Thoracic aorta (tissue), 2 donors: ENCODE measurements at regions not wholly inside any gene's neighbourhood (a gene's known extent, or its start where the extent isn't known, plus 50 kb on each side); places are given as distances from the start of the nearest gene placed in this dataset.

Source experiments
- ATAC-seq: fragments of 150-250 bp; one replicate; pipeline ENCODE4 v1.8.0; 2017; ENCODE audit warnings: low read depth; ENCODE audit not compliant: insufficient number of reproducible peaks, low FRiP score
- DNase-seq: peaks from one replicate; pipeline ENCODE4 v3.0.0-alpha.2; 2020; ENCODE audit warnings: low spot score
- H3K27ac ChIP-seq, 2 donors: fragments of 200-600 bp; sonication (generic); 1 replicate in 1 of 2; 2 replicates in 1 of 2; pipeline ENCODE4 v1.5.1; 2016; ENCODE audit warnings: mild to moderate bottlenecking in 2 of 2, moderate library complexity in 2 of 2
- H3K27me3 ChIP-seq: fragments of 200-600 bp; sonication (generic); replicated peaks from 2 replicates; pipeline ENCODE4 v1.6.0; 2016; ENCODE audit warnings: mild to moderate bottlenecking; ENCODE audit not compliant: insufficient read depth
- H3K36me3 ChIP-seq: fragments of 200-600 bp; sonication (generic); one replicate; pipeline ENCODE4 v1.5.1; 2016
- H3K4me1 ChIP-seq, 2 donors: fragments of 200-600 bp; sonication (generic); 1 replicate in 1 of 2; 2 replicates in 1 of 2; pipeline versions ENCODE4 v1.5.1 to v1.6.0; 2016; ENCODE audit warnings: low read depth in 2 of 2, mild to moderate bottlenecking in 1 of 2; ENCODE audit not compliant: control insufficient read depth in 1 of 2
- H3K4me3 ChIP-seq: fragments of 200-600 bp; sonication (generic); 2 replicates; pipeline ENCODE4 v1.5.1; 2016; ENCODE audit warnings: mild to moderate bottlenecking
- H3K9me3 ChIP-seq: fragments of 200-600 bp; sonication (generic); 2 replicates; pipeline ENCODE4 v1.5.1; 2016
- CTCF ChIP-seq: fragments of 200-600 bp; sonication (generic); IDR thresholded peaks from one replicate; pipeline ENCODE4 v1.5.1; 2019; ENCODE audit warnings: antibody characterized with exemption

GRCh38 chr1:78281580-78281979 is 209.2 kb upstream of the PTGFR start:
- H3K27ac ChIP-seq = no peak overlapping the region
- no peak for DNase-seq
- no peaks in the 10 kb centered on the region for H3K9me3 ChIP-seq
- no peaks in the 10 kb centered on the region for H3K36me3 ChIP-seq
- H3K4me3 ChIP-seq = no peak overlapping the region
- no peak for TF ChIP-seq CTCF
- H3K27me3 ChIP-seq = no peaks in the 10 kb centered on the region
- H3K4me1 ChIP-seq = no peaks in the 10 kb centered on the region
- no peak for ATAC-seq

- Histone ChIP-seq H3K27me3 (no peaks in the 10 kb centered on the region), H3K27ac (no peak overlapping the region), H3K36me3 (no peaks in the 10 kb centered on the region), H3K9me3 (no peaks in the 10 kb centered on the region), H3K4me3 (no peak overlapping the region), H3K4me1 (no peaks in the 10 kb centered on the region)
- no peak for TF ChIP-seq CTCF
- ATAC-seq (no peak), DNase-seq (no peak)
These were observed 207.1 kb upstream of the PTGFR start for GRCh38 chr1:78283691-78284090.

GRCh38 chr1:78284354-78284753 is 206.4 kb upstream of the PTGFR start:
- Histone ChIP-seq H3K4me3 (no peak overlapping the region), H3K27ac (no peak overlapping the region), H3K36me3 (no peaks in the 10 kb centered on the region), H3K4me1 (no peaks in the 10 kb centered on the region), H3K27me3 (no peaks in the 10 kb centered on the region), H3K9me3 (no peaks in the 10 kb centered on the region)
- no peak for TF ChIP-seq CTCF
- no peak for ATAC-seq
- no peak for DNase-seq

- Histone ChIP-seq H3K4me1 (no peaks in the 10 kb centered on the region), H3K9me3 (no peaks in the 10 kb centered on the region), H3K27me3 (no peaks in the 10 kb centered on the region), H3K27ac (no peak overlapping the region), H3K4me3 (no peak overlapping the region), H3K36me3 (no peaks in the 10 kb centered on the region)
- DNase-seq = no peak
- no peak for ATAC-seq
- no peak for TF ChIP-seq CTCF
These were observed 204.1 kb upstream of the PTGFR start for GRCh38 chr1:78286686-78287085.

GRCh38 chr1:78289603-78290002 is 201.2 kb upstream of the PTGFR start:
- no peaks in the 10 kb centered on the region for H3K27me3 ChIP-seq
- H3K27ac ChIP-seq = no peak overlapping the region
- H3K36me3 ChIP-seq = no peaks in the 10 kb centered on the region
- no peaks in the 10 kb centered on the region for H3K4me1 ChIP-seq
- no peak for TF ChIP-seq CTCF
- H3K4me3 ChIP-seq = no peak overlapping the region
- DNase-seq (no peak), ATAC-seq (no peak)
- H3K9me3 ChIP-seq = no peaks in the 10 kb centered on the region
